Stimulated activated CD4-positive, alpha-beta T cell treated with anti-CD3 and anti-CD28 coated beads, Interleukin-15, amount 100 ng/mL, for 48 hours (primary cell): ENCODE measurements at regions not wholly inside any gene's neighbourhood (a gene's known extent, or its start where the extent isn't known, plus 50 kb on each side); places are given as distances from the start of the nearest gene placed in this dataset.

ENCODE experiments used
- DNase-seq, 2 donors: peaks; one replicate each; pipeline ENCODE4 v3.0.0-alpha.2; 2020; ENCODE audit warnings: low read depth in 2 of 2

GRCh38 chr22:47248925-47249324 lies 486.5 kb downstream of the TBC1D22A start:
- no peak for DNase-seq

GRCh38 chr22:47247579-47248240 lies 485.3 kb downstream of the TBC1D22A start:
- no peak for DNase-seq

GRCh38 chr22:47245786-47246185 lies 483.3 kb downstream of the TBC1D22A start:
- no peak for DNase-seq

DNA sequence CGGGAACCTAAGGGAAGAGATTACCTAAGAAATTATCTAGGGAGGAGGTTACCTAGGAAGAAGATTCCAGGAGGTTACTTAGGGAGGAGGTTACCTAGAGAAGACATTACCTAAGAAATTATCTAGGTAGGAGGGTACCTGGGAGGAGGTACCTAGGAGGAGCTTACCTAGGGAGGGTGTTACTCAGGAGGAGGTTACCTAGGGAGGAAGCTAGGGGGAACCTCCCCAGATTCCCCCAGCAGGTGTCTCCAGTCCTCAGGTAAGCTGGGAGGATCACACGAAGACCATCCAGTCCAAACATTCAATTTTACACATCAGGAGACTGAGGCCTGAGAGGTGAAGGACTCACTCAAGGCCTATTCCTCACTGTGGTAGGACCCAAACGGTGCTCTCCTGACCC lies 482.8 kb downstream of the TBC1D22A start:
- DNase-seq, result no peak

DNA sequence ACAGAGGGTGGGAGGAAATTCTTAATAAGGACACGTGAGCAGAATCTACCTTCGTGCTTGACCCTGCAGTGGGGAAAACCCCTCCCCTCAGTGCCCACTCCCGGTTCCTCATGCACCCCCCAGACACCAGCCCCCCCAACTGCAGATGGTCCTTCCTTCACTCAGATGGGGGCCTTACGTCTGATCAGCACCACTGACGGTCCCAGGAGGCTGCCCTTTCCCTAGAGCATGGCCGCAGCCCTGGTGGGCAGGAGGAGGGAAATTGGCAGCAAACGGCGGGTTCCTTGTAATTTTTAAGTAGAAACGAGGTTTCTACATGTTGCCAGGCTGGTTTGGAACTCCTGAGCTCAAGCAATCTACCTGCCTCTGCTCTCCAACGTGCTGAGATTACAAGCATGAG lies 477.7 kb downstream of the TBC1D22A start:
- DNase-seq, result no peak

- no peak for DNase-seq
These were observed 477.0 kb downstream of the TBC1D22A start for GRCh38 chr22:47239474-47239860.

DNA sequence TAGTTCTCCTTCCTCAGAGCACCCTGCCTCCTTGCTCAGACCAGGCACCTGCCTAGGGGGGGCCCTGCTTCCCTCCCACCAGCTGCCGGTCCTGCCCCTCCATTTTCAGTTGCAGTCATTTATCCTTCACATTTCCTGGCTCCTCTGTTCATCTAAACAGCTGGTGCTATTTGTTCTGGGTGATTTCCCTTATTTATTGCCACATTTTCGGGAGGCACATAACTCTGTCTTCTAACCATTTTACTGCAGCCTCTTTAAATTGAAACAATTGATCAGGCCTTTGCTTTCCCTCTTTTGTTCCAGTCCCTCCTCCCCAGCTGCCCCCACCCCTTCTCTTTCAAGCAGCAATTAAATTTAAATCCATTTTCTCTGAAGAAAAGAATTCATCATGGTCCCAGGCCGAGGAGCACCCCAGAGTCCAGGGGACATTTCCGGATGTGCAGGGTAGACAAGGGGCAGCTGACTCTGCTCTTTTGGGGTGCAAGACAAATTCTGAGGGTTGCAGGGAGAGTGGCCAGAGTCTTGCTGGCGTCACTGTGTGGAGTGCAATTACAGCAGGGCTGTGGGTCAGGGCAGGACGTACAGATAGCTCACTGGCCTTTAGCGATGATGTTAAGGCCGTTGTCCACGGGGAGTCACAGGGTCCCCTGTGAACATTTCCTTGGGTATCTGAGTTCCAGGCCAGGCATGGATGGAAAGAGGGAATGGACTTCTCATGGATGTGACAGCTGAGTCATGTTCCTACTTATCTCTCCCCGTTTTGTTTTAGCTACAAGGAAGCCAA lies 476.4 kb downstream of the TBC1D22A start:
- no peak for DNase-seq

GRCh38 chr22:47237890-47238480 lies 475.5 kb downstream of the TBC1D22A start:
- DNase-seq, result no peak

GRCh38 chr22:47236718-47237117 lies 474.3 kb downstream of the TBC1D22A start:
- no peak for DNase-seq

- DNase-seq, result no peak
These were observed 473.7 kb downstream of the TBC1D22A start for GRCh38 chr22:47236161-47236560.

DNA sequence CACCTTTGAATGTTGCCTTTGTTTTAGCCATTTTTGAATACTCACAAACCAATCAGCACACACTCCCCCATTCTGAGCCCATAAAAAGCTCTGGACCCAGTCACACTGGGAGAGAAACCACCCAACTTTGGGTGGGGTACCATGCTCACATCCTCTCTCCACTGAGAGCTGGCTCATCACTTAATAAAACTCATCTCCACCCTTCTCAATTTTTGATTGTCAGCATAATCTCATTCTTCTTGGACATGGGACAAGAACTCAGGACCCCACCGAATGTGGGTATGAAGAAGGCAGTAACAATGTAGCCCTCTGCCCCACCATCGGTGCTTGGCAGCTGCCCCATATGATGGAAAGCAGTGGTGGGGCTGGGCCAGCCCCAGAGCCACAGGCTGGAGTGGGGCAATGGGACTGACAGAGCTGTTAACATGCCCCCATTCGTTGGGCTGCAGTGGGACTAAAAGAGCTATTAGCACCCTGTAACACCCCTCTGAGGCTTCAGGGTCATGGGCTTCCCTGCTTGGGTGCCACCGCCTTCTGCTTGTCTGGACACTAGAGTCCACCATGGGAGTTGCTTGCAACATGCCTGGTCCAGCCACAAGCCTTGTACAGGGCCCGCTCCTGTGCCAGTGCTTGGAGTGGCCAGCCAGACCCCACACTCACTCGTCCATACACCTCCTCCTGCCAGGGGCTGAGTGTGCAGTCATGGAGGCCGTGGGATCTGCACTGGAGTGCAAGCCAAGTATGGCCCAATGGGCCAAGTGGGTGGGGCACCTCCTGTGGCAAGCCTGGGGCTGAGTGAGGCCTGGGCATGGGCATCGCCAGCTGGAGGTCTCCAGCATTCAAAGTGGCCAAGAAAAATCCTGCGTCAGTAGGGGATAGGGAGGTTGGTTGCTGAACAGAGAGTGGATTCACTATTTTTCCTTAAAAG lies 471.1 kb downstream of the TBC1D22A start:
- no peak for DNase-seq

- no peak for DNase-seq
These were observed 470.3 kb downstream of the TBC1D22A start for GRCh38 chr22:47232753-47233152.

GRCh38 chr22:47232197-47232596 lies 469.7 kb downstream of the TBC1D22A start:
- DNase-seq, result no peak

- no peak for DNase-seq
These were observed 469.3 kb downstream of the TBC1D22A start for GRCh38 chr22:47231759-47232158.

DNA sequence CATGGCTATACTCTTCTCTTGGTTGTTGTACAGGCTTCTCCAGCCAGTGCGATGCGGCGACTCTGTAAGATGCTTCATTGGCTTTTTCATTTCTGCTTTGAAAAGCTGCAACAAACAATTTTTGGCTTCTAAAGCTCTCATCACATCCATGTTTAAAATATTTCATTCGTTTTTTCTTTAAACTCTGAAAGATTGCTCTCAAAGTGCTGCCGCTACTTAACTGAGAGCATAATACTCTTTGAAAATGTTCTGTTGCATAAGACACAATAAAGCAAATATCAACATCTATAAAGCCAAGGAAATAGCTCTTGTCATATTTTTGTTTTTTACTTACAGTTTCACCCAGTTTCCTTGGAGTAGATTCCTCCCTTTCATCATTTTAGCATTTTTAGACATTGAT lies 468.3 kb downstream of the TBC1D22A start:
- DNase-seq, result no peak

GRCh38 chr22:47230251-47230650 lies 467.8 kb downstream of the TBC1D22A start:
- no peak for DNase-seq

DNA sequence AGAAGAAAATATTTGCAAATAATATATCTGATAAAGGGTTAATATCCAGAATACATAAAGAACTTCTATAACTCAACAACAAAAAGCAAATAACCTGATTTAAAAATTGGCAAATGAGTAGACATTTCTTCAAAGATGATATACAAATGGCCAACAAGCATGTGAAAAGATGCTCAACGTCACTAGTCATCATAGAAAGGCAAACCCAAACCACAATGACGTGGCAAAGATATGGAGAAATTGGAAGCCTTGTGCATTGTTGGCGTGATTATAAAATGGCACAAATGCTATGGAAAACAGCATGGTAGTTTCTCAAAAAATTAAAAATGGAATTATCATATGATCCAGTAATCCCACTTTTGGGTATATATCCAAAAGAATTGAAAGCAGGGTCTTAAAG lies 466.3 kb downstream of the TBC1D22A start:
- no peak for DNase-seq

- DNase-seq, result no peak
These were observed 463.6 kb downstream of the TBC1D22A start for GRCh38 chr22:47225931-47226633.

DNA sequence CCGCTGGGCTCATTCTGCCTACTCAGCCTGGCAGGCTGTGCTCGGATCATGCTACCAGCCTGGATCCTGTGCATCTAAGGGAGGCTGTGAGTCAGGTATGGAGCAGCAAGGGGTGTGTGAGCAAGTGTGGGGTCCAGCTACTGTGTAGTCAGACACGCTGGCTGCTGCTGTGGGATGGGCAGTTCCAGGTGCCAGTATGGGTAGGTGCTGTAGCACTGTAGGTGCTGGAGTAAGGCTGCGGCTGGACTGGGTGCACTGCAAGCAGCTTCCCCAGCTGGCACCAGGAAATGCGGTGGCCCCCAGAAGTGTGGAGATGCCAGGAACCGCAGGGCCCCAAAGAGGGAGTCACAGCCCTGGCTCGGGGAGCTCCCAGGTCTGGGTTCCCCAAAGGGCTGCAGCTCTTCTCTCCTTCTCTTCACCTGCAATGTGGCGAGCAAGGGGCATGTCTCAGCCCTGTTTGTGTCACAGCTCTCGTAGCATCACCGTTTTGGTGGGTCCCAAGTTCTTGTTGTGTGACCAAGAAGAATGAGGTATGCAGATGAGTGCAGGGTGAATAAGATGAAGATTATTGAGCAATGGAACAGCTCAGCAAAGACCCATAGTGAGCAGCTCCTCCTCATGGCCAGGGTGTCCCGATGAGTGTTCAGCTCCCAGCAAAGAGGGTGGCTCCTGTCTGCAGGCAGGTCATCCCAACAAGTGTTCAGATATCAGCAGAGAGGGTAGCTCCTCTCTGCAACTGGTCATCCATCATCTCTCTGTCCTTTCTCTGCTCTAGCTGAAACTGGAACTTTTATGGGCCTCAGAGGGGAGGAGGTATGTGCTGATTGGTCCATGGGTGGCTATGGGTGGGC lies 462.9 kb downstream of the TBC1D22A start:
- DNase-seq, result no peak
